SK-MEL-5 (cell line): ENCODE measurements at regions not wholly inside any gene's neighbourhood (a gene's known extent, or its start where the extent isn't known, plus 50 kb on each side); places are given as distances from the start of the nearest gene placed in this dataset.

Experiments used
- DNase-seq: peaks from one replicate; pipeline ENCODE4 v3.0.0-alpha.2; 2016; ENCODE audit warnings: low read depth, low spot score
- in situ Hi-C: cut with HindIII; loops from 2 replicates; pipeline ENCODE4 v1.10.0; 2016; ENCODE audit warnings: low sequenced_read_pairs, high pct_unique_total_duplicates, low pct_unique_long_range_greater_than_20kb

GRCh38 chr9:107706701-107707427 lies 217.3 kb upstream of the KLF4 start:
- DNase-seq = no peak
- in situ Hi-C loops = no loop called here

GRCh38 chr9:107705521-107705920 lies 216.0 kb upstream of the KLF4 start:
- no peak for DNase-seq

GRCh38 chr9:107704774-107705173 lies 215.2 kb upstream of the KLF4 start:
- no peak for DNase-seq
- in situ Hi-C loops = no loop called here

More at GRCh38 chr9:107705521-107705920, 216.0 kb upstream of the KLF4 start:
- in situ Hi-C loops = no loop called here

- in situ Hi-C loops = no loop called here
- DNase-seq = no peak
Measured at GRCh38 chr9:107703651-107704050, 214.1 kb upstream of the KLF4 start.

GRCh38 chr9:107700847-107701246 lies 211.3 kb upstream of the KLF4 start:
- in situ Hi-C loops = no loop called here
- DNase-seq = no peak

GRCh38 chr9:107699231-107699630 lies 209.7 kb upstream of the KLF4 start:
- DNase-seq = no peak
- in situ Hi-C loops = no loop called here

- in situ Hi-C loops = no loop called here
- no peak for DNase-seq
Measured at GRCh38 chr9:107698779-107699178, 209.2 kb upstream of the KLF4 start.

- no peak for DNase-seq
- in situ Hi-C loops = no loop called here
Measured at GRCh38 chr9:107696302-107696701, 206.7 kb upstream of the KLF4 start.

GRCh38 chr9:107694390-107694789 lies 204.8 kb upstream of the KLF4 start:
- in situ Hi-C loops = no loop called here
- DNase-seq = no peak

GRCh38 chr9:107693625-107694326 lies 204.2 kb upstream of the KLF4 start:
- in situ Hi-C loops = no loop called here
- DNase-seq = no peak

- DNase-seq = no peak
- in situ Hi-C loops = no loop called here
Measured at GRCh38 chr9:107691664-107692063, 202.1 kb upstream of the KLF4 start.

GRCh38 chr9:107690021-107690420 lies 200.5 kb upstream of the KLF4 start:
- DNase-seq = no peak
- in situ Hi-C loops = no loop called here

GRCh38 chr9:107688728-107689127 lies 199.2 kb upstream of the KLF4 start:
- DNase-seq = no peak
- in situ Hi-C loops = no loop called here

GRCh38 chr9:107685901-107686300 lies 196.3 kb upstream of the KLF4 start:
- in situ Hi-C loops = no loop called here
- DNase-seq = no peak

GRCh38 chr9:107685376-107685775 lies 195.8 kb upstream of the KLF4 start:
- DNase-seq = no peak
- in situ Hi-C loops = no loop called here

- in situ Hi-C loops = no loop called here
- DNase-seq = no peak
Measured at GRCh38 chr9:107684224-107684623, 194.7 kb upstream of the KLF4 start.

- DNase-seq = no peak
- in situ Hi-C loops = no loop called here
Measured at GRCh38 chr9:107683566-107683965, 194.0 kb upstream of the KLF4 start.

- DNase-seq = no peak
- in situ Hi-C loops = no loop called here
Measured at GRCh38 chr9:107681988-107682387, 192.4 kb upstream of the KLF4 start.
